GM21619 (cell line): ENCODE measurements at regions not wholly inside any gene's neighbourhood (a gene's known extent, or its start where the extent isn't known, plus 50 kb on each side); places are given as distances from the start of the nearest gene placed in this dataset.

Source experiments
- ATAC-seq: cut with Tn5 transposase; IDR thresholded peaks from one replicate; pipeline ENCODE4 v1.9.1; 2021; ENCODE audit not compliant: unreplicated experiment

DNA sequence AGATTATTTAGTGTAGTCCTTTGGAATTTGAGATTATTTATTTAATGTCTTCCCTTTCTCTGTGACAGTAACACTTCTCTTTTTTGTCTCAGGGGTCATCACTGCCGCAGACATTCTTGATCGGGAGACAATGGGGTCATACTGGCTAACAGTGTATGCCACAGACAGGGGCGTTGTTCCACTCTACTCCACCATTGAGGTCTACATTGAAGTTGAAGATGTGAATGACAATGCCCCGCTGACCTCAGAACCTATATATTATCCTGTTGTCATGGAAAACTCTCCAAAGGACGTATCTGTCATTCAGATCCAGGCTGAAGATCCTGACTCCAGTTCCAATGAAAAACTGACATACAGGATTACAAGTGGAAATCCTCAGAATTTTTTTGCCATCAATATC, 299.9 kb downstream of the FAT3 start:
- no peak for ATAC-seq

DNA sequence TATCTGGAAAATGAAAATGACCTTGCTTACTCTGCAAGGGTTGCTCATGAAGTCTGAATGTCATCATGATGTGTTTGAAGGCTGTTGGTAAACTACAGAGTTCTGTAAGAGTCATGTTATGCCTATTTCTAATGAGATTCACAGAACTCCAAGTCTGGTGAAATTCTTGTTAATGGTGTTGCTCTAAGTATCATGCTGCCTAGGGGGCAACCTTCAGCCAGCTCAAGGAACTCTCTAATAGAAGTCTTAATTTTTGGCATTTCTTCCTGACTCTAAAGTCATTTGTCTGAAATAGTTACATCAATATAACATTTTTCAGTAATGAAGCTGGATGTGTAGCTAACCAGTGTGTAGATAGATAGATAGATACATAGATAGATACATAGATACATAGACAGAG, 302.8 kb downstream of the FAT3 start:
- ATAC-seq = no peak

DNA sequence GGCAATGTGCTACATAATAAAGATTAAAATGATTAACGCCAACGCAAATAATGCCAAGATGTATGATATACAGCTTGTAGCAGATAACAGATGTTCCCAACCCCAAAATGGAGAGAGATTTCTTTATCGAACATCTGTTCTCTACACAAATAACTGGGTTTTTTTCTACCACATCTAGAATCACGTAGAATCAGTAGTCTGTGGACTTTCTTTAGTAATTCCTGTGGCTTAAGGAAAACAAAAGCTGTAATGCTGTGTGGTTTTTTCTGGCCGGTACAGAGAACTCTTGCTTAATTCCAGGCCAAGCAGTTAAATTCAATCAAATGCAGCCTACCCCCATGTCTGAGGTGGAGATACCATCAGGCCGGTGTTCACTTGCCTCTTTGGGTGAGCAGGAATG, 303.4 kb downstream of the FAT3 start:
- no peak for ATAC-seq

DNA sequence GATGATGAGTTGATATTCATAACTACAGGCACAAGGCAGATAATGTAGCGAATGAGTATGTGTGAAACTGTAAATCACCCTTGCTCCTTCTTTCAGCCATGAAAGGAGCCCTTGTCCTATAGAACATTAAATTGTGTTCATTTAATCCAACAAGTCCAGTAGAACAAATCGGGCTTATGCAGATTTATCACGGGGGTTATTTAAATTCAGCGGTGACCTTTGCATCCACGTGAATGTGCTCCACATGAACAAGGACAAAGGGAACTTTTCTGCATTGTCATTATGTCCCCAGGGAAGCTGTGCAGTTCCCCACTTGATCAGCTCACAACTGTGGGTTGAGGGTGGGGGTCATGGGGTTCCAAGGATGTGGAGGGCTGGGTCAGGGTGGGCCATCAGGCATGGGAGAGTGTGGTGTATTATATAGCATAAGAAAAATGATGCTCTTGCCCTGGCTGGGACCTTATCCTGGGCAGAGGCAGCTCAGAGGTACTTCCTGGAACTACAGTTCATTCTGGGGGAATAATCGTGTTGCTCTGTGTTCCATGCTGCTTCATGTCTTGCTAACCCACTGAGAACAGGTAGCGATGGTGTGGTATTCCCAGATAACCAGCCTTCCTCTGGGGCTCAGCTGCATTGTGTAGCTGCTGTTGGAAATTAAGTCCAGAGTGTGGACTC, 306.6 kb downstream of the FAT3 start:
- no peak for ATAC-seq

DNA sequence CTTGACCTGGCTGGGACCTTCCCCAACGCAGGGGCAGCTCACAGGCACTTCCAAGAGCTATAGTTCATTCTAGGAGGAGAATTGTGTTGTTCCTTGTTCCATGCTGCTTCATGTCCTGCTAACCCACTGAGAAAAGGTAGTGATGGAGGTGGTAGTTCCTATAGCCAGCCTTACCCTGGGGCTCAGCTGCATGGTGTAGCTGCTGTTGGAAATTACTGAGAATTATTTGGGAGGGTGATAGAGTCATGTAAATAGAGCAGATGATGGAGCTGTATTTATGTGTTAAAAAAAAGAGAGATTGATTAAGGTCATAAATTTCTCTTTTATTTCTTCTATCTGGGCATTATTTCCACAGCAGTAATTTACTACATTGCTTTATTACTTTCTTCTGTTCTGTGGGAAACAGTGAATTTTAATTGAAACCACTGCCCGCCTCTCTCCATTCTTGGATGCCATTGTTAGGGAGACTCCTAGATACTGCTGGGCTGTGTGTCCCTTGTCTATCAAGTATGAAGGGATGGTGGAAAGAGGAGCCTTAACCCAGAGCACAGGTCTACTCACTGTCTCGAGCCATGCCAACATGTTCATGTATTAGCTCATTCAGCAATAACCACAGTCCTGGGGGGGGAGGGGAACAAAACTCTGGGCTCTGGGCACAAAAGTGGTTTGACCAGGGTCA, 309.2 kb downstream of the FAT3 start:
- no peak for ATAC-seq

DNA sequence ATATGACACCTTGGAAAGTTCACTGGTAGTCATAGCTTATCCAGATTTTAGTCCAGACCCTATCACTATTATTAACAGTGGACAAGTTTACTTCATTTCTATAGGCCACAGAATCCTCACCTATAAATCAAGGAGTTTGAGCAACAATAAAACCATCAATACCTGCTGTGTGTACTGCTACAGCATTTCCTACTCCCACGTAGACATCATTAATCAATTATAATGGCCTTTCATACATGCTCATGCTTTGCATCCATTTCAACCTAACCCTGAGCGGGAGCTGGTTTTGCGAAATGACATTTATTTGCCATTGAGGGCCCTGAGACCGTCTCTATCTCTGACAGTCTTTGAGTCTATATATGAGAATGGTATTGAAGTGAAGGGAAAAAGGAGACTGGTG, 312.3 kb downstream of the FAT3 start:
- no peak for ATAC-seq

DNA sequence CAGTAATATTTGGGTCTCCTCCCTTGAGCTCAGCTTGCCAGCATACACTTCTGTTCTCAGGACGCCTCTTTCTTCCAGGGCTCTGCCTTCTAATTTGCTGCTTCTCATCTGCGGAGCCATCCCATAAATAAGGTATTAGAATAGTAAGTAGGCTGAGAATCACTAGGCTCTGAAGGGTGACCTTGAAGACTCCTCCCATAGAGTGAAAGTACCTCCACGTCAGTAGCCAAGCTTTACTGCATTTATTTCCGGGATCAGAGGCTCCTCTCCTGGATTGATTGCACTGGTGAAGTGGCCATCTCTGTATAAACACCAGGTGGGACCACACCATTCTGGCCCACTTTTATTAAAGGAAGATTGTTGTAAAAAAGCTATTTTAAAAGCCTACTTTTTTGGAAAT, 315.5 kb downstream of the FAT3 start:
- no peak for ATAC-seq

DNA sequence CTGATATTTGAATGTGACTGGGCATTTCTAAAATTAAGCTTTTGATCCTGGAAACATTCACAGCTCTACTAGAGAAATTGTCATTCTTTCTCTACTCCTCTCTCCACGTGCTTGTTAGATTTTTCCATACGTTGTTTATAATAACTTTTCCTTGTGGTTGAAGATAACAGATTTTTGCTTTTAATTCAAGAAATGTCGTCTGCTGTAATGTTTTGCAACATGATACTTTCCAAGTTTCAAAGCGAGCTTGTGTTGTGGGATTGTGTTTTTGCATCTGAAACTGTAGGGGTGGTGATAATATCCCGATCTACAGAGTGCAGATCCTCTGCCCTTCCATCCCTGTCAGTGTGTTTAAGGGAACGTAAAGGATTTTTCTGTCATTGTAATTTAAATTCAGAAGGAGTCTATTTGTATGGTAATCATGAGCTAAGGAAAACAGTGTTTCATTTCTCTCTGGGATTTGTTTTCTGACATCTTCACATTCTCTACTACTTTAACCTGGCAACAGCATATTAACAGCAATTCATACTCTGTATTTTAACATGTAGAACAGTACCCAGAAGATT, 321.4 kb downstream of the FAT3 start:
- no peak for ATAC-seq

DNA sequence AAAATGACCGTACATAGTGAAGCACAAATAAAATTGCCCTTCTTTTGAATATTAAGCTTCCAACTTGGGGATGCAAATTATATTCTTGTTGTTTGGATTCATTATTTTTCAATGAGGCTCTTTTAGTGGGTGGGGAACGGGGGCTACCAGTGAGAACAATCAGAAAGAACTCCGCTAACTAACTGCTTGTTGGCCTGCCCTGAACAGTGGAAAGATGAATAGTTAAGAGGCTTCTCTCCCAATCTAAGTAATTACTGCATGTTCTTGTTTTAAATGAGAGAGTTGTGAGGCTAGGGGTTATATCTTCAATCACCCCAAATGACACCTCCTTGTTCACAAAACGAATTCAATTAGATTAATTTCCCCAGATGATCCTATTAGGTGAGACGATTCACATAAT, 322.0 kb downstream of the FAT3 start:
- ATAC-seq = no peak

DNA sequence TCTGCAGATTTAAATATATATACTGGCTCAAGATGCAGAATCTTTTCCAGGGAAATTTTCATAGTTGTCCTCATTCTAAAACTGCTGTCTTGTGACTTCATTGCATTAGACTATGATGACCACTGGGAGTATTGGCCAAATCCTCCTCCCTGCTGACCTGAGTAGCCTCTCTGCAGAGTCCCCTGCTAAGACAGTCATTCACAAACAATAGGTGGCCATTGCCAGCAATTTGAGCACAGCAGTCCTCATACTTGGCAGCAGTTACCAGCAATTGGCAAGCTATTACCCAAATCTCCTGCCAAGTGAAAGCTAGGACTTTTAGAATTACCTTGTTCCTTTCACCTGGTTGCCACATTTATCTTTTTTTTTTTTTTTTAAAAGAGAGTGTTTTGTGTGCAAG, 325.8 kb downstream of the FAT3 start:
- ATAC-seq = no peak

DNA sequence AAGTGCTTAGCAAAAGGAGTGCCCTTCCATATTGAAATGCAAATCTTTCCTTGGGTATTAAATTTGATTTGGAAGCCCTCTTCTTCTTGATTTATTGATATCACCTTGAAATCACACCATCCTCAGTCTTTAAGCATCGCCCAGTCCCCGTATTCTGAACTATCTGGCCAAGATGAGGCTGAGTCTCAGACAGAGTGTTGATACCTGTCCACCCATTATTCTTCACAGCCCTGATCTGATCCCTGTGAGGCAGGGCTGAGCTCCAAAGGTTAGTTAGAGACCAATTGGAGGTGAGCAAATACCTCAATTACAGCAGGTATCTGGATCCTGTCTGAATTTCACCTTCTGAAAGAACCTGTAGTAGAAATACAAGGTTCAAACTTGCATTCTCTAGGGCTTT, 326.3 kb downstream of the FAT3 start:
- no peak for ATAC-seq

DNA sequence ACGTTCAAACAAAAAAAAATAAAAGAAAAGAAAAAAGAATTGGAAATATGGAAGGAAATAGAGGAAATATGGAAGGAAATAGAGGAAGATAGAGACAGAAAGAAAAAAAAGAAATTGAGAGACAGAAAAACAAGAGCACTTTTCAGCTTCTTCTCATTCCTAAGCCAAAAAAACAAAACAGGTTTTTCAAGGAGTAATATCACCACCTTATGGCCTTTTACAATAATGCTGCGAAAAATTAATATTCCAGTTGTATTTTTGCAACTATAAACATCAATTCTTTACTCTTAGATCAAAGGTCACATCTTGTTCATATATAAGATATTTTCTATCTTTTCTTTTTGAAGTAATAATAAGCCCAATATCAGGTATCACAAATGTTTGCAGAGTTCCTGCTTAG, 328.3 kb downstream of the FAT3 start:
- ATAC-seq = no peak

DNA sequence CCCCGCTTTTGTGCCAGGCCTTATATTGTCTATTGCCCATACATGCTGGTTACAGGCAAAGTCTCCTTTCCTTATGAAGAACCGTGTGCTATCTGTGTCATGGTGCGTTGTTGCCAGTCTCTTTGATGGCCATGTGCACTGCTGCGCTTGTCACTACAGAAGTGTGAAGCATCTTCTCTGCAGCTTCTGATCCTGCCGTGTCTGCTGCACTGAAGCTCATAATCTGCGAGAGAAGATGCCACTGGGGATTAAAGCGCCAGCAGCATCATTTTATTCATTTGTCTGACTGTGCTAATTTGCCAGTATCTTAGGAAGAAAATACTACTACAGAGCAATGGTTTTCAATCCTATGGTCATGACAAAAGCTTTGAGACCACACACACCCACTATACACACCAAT, 330.1 kb downstream of the FAT3 start:
- no peak for ATAC-seq

DNA sequence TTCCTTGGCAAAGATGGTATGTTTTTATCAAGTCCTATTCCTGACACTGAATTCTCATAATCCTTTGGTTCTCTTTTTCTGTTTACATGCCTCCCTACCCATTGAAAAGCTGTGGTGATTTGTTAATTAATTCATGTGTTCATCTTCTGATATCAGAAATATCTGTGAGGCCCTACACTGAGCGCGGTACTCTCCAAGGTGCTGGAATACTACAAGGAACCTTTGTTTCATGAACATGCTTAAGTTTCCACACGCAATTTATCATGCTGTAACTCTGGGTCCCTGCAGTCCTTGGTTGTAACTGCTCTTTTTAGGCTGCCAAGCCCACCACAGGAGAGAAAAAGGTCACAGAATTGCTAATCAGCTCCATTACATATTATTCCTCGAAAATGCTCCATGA, 331.8 kb downstream of the FAT3 start:
- ATAC-seq = no peak

DNA sequence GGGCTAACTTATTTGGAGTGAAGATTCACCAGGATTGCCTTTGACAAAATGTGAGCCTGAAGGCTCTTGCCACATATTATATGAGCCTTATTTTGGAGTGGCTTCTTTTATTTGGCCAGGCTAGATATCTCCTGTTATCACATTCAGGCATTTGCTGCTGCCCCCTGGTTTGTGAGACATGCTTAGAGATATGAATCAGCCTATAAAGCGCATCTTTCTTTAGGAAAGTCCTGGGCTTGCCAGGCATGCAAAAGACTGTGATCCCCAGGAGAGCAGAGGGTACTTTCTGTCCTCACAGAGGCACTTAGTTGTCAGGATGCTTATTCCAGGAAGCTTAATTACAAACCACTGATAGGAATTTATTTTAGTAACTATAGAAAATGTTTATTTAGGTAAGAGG, 333.3 kb downstream of the FAT3 start:
- ATAC-seq = no peak

DNA sequence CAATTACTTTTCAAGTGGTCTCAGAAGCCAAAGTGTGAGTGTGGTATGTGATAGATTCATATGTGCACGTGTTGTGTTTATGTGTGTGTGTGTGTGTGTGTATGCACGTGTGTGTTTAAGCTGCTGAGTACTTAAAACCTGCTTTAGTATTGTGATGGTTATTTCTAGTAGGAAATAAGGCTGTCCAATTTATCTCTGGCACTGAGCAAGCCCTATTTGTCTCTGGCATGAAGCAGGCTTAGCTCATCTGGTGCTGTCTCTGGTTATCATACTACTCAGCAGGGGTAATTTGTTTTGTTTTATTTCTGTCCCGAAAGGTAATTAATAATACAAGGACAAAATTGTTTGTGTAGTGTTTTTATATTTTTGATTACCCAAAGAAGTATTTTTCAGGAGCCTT, 333.7 kb downstream of the FAT3 start:
- ATAC-seq = no peak

DNA sequence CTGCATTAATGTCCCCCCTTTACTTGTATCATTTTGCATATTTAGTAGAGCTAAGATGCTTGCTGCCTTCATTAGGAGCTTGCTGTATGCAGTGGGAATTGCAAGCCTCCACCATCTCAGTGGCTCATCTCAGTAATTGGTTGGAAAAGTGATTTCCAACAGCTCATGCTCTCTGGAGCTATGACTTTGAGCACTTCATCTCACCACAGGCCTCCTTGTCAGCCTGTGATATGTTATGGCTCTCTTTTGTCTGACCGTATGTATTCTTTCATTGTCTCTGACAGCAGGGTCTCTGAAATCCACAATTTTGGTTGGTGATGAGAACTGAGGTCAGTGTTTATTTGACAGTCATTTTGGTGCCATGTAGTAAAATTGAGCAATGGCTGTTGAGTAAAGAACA, 345.1 kb downstream of the FAT3 start:
- no peak for ATAC-seq

DNA sequence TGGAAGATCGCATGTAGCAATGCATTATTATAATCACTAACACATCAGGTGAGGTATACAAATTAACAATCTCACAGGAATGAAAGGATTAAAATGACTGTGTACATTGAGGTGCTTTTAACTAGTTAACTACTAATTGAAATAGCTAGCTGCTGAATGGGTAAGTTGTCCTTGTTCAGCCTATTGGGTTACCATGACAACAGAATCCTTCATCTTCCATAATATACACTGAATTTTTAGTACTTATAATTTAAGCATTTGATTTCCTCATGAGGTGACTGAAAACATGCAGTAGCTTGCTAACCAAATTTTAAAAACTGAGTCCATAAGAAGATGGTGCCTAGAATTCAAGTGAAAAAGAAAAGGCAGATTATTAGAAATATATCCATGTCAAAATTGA, 347.9 kb downstream of the FAT3 start:
- ATAC-seq = no peak

DNA sequence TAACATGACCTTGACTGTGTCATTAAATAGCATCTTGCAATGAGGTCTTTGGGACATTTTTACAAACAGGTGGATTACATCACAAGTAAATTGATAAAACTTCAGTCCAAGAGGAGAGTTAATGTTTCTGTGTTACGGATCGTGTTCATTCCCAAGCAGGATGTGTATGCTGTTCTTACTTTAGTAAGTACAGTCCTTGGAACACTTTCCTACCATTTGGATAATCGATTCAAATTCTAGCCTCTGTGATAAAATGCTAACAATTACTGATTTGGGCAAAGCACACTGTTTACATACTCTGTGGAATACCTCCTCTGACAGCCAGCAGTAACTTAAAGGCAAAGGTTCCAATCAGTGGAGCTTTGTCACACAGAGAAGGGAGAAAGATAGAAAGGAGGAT, 351.7 kb downstream of the FAT3 start:
- no peak for ATAC-seq

DNA sequence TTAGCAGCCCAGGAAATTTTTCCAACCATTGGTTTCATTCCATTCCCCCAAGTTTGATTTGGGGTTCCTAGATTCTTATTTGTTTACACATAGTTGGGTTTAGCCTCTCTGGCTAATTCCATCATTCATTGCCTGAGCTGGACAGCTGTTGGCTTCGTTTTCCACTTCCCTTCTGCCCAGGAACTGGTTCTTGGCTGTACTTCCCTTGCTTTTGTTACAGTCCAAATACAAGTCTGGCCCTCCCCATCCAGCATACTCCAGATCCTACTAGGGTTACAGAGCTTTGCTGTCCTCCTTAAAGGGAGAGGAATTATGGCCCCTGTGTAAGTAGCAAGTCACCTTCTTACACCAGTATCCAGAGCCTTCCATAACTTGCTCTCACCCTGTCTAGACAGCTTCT, 356.3 kb downstream of the FAT3 start:
- no peak for ATAC-seq

DNA sequence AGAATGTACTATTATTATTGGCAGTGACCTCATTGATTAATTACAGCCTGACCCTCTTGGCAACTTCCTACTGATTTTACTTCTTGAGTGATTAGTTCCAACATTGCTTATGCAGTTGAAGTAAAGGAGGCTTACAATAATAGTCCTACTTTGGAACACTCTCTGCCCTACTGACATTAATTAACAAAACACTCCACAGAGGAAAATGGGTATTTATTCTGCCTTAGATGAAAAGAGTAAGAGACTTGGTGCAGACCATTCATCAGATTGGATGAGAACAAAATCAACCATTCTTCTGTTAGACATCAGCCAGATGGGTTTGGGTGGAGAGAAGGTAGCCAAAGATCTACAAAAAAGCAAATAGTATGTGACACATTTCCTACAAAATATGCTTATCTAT, 363.8 kb downstream of the FAT3 start:
- ATAC-seq = no peak

DNA sequence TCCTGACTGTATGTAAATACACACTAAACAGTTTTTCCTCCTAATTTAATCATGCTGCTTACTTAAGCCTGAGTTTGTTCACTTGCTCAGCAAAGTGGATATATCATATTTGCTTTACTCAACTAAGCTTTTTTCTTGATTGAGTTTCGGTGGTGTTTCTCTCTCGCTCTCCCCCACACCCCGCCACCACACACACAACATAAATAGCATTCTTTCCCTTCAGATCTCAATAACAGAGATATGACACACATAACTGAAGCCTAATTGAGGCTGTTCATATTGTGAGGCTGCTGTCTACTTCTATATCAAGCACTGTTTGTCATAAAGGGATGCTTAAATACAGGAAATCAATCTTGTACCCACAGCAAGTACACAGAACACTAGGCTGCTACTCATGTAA, 364.9 kb downstream of the FAT3 start:
- ATAC-seq = no peak

DNA sequence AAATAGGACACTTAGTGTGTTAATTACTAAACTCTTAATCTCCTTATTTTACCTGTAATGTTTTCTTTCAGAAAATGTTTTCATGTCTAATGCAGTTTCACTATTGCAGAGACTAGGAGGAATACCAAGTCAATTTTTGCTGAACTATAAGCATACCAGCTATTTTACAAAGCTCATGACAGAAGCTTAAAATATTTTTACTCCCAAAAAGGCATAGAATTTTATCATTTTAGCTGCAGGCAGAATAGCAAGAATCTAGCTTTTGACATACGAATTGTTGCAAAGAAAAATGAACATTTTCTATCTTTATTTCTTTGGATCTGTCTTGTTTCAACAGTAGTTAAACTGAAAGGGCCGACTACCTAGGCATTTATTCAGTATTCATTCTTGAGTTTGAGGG, 366.9 kb downstream of the FAT3 start:
- ATAC-seq = no peak
